ENCODE measurements at regions not wholly inside any gene's neighbourhood (a gene's known extent, or its start where the extent isn't known, plus 50 kb on each side); places are given as distances from the start of the nearest gene placed in this dataset.

- peak; percentile 30 for TF ChIP-seq CTCF (IDR thresholded peaks at IDR 0.05; ENCODE audit: borderline replicate concordance)
- Histone ChIP-seq H3K4me1 (peaks cover 18% of the 10 kb centered on the region), H3K27ac (replicated peaks) (no peak overlapping the region), H3K4me3 (no peak overlapping the region), H3K27me3 (ENCODE audit: low read depth) (no peaks in the 10 kb centered on the region), H3K36me3 (no peaks in the 10 kb centered on the region), H3K9me3 (replicated peaks) (no peaks in the 10 kb centered on the region)
- intact Hi-C loops (cut with micrococcal nuclease), result no loop called here
- no peak for DNase-seq
Measured at GRCh38 chr4:81919223-81919622, 447.5 kb upstream of the RASGEF1B start.

- intact Hi-C loops (cut with micrococcal nuclease), result no loop called here
- TF ChIP-seq CTCF (IDR thresholded peaks at IDR 0.05; ENCODE audit: borderline replicate concordance), result no peak
- DNase-seq, result no peak
- no peaks in the 10 kb centered on the region for H3K36me3 ChIP-seq
- H3K9me3 ChIP-seq (replicated peaks), result no peaks in the 10 kb centered on the region
- no peaks in the 10 kb centered on the region for H3K4me1 ChIP-seq
- no peaks in the 10 kb centered on the region for H3K27me3 ChIP-seq (ENCODE audit: low read depth)
- no peak overlapping the region for H3K4me3 ChIP-seq
- no peak overlapping the region for H3K27ac ChIP-seq (replicated peaks)
Measured at GRCh38 chr4:81915430-81915829, 443.7 kb upstream of the RASGEF1B start.

- TF ChIP-seq CTCF (IDR thresholded peaks at IDR 0.05; ENCODE audit: borderline replicate concordance), result no peak
- H3K27me3 ChIP-seq (ENCODE audit: low read depth), result no peaks in the 10 kb centered on the region
- no peak overlapping the region for H3K4me3 ChIP-seq
- H3K4me1 ChIP-seq, result no peaks in the 10 kb centered on the region
- no peaks in the 10 kb centered on the region for H3K36me3 ChIP-seq
- no peaks in the 10 kb centered on the region for H3K9me3 ChIP-seq (replicated peaks)
- DNase-seq, result no peak
- no peak overlapping the region for H3K27ac ChIP-seq (replicated peaks)
- intact Hi-C loops (cut with micrococcal nuclease), result no loop called here
Measured at GRCh38 chr4:81914623-81915022, 442.9 kb upstream of the RASGEF1B start.

GRCh38 chr4:81913427-81913879 lies 441.7 kb upstream of the RASGEF1B start:
- H3K36me3 ChIP-seq, result no peaks in the 10 kb centered on the region
- no peak for DNase-seq
- no peak overlapping the region for H3K27ac ChIP-seq (replicated peaks)
- no peak overlapping the region for H3K4me3 ChIP-seq
- TF ChIP-seq CTCF (IDR thresholded peaks at IDR 0.05; ENCODE audit: borderline replicate concordance), result peak; percentile 63
- no peaks in the 10 kb centered on the region for H3K9me3 ChIP-seq (replicated peaks)
- intact Hi-C loops (cut with micrococcal nuclease), result no loop called here
- no peaks in the 10 kb centered on the region for H3K27me3 ChIP-seq (ENCODE audit: low read depth)
- H3K4me1 ChIP-seq, result no peaks in the 10 kb centered on the region

- no peaks in the 10 kb centered on the region for H3K4me1 ChIP-seq
- no peak overlapping the region for H3K27ac ChIP-seq (replicated peaks)
- intact Hi-C loops (cut with micrococcal nuclease), result no loop called here
- TF ChIP-seq CTCF (IDR thresholded peaks at IDR 0.05; ENCODE audit: borderline replicate concordance), result no peak
- H3K9me3 ChIP-seq (replicated peaks), result no peaks in the 10 kb centered on the region
- no peak overlapping the region for H3K4me3 ChIP-seq
- H3K36me3 ChIP-seq, result no peaks in the 10 kb centered on the region
- no peak for DNase-seq
- no peaks in the 10 kb centered on the region for H3K27me3 ChIP-seq (ENCODE audit: low read depth)
Measured at GRCh38 chr4:81912376-81913030, 440.8 kb upstream of the RASGEF1B start.
